BE2C (cell line): ENCODE measurements at regions not wholly inside any gene's neighbourhood (a gene's known extent, or its start where the extent isn't known, plus 50 kb on each side); places are given as distances from the start of the nearest gene placed in this dataset.

Experiments
- DNase-seq: peaks from one replicate; pipeline ENCODE4 v3.0.0-alpha.2; 2020
- H3K27me3 ChIP-seq: fragments of 250-450 bp; sonication (Bioruptor Pico); 2 replicates; pipeline ENCODE4 v1.5.1; 2020; ENCODE audit warnings: mild to moderate bottlenecking
- H3K36me3 ChIP-seq: fragments of 250-450 bp; sonication (Bioruptor Pico); 2 replicates; pipeline ENCODE4 v1.5.1; 2020; ENCODE audit warnings: mild to moderate bottlenecking
- H3K4me1 ChIP-seq: fragments of 250-450 bp; sonication (Bioruptor Pico); 2 replicates; pipeline ENCODE4 v1.5.1; 2020
- H3K4me3 ChIP-seq: 2 replicates; pipeline ENCODE4 v1.5.1; 2011; ENCODE audit warnings: low read depth, low read length
- H3K9me3 ChIP-seq: fragments of 250-450 bp; sonication (Bioruptor Pico); 2 replicates; pipeline ENCODE4 v1.5.1; 2020
- TF ChIP-seq, protein P1 (sequence below): IDR thresholded peaks from 2 replicates; pipeline ENCODE4 v1.5.1; 2012; ENCODE audit warnings: mild to moderate bottlenecking, low read depth, low read length

DNA sequence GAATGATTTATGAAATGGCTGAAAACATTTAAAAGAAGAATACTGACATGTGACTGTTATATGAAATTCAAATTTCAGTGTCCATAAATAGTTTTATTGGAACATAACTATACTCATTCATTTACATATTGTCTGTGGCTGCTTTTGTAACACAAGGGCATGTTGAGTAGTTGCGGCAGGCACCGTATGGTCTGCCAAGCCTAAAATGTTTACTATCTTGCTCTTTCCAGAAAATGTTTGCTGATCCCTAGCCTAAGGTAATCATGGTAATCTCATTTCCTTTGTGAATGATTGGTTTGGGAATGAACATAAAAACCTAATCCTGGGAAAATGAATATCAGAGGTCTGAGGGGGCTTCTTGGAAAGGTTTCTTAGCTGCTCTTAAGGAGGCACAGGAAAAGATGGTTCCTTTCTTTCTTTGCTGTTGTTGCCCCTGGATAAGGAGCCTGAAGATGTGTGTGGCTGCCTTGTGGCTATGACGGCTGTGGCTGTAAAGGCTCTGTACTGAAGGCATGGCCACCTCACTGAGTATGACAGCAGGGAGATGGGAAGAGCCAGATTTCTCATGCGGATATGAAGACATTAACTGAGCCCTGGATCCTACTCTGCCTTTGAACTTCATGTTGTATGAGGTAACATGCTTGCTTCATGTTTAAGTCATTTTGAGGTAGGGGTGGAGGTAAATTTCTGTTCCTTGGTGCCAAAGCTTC lies 419.4 kb upstream of the CLINT1 start:
- H3K36me3 ChIP-seq: no peaks in the 10 kb centered on the region
- no peak overlapping the region for H3K4me3 ChIP-seq
- no peaks in the 10 kb centered on the region for H3K9me3 ChIP-seq
- no peaks in the 10 kb centered on the region for H3K27me3 ChIP-seq
- no peak for DNase-seq
- TF ChIP-seq, protein P1, sequence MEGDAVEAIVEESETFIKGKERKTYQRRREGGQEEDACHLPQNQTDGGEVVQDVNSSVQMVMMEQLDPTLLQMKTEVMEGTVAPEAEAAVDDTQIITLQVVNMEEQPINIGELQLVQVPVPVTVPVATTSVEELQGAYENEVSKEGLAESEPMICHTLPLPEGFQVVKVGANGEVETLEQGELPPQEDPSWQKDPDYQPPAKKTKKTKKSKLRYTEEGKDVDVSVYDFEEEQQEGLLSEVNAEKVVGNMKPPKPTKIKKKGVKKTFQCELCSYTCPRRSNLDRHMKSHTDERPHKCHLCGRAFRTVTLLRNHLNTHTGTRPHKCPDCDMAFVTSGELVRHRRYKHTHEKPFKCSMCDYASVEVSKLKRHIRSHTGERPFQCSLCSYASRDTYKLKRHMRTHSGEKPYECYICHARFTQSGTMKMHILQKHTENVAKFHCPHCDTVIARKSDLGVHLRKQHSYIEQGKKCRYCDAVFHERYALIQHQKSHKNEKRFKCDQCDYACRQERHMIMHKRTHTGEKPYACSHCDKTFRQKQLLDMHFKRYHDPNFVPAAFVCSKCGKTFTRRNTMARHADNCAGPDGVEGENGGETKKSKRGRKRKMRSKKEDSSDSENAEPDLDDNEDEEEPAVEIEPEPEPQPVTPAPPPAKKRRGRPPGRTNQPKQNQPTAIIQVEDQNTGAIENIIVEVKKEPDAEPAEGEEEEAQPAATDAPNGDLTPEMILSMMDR: no peak
- no peaks in the 10 kb centered on the region for H3K4me1 ChIP-seq

DNA sequence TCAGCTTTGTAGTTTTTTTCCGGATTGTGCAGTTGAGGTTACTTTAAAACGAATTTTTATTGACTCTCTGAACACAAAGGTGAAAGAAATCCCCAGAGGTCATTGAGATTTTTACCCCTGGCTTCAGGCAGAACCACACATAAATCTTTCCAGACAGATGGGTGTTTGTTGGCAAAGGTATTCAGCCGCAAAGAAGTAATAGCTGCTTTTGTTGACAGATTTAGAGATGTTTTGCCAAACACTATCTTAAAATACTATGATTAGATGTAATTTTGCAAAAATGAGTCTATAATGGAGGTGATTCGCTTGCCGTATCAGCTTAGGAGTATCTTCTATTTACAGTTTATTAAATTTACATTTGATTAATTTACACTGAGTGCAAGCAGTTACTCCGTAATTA lies 418.3 kb upstream of the CLINT1 start:
- no peaks in the 10 kb centered on the region for H3K4me1 ChIP-seq
- H3K4me3 ChIP-seq: no peak overlapping the region
- no peak for DNase-seq
- TF ChIP-seq, protein P1: no peak
- H3K36me3 ChIP-seq: no peaks in the 10 kb centered on the region
- H3K9me3 ChIP-seq: no peaks in the 10 kb centered on the region
- no peaks in the 10 kb centered on the region; the same call in 1 of the 2 replicates for H3K27me3 ChIP-seq

DNA sequence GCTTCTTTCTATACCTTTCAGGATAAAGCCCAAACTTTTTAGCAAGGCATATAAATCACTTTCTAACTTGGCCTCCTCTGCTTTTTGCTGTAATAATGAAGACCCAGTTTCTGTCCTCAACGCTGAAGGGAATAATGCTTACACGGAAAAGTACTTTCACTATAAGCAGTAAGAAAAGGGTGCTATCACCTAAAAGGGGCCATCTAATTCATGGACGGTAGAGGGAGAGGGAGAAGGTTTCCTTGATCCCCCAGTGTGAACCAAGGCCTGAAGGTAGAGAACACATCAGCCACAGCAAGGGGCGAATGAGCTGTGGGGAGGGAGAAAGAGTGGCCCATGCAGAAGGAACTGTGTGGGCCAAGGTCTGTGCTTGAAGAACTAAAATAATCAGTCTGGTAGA lies 417.7 kb upstream of the CLINT1 start:
- no peak for DNase-seq
- Histone ChIP-seq H3K4me3 (no peak overlapping the region), H3K27me3 (no peaks in the 10 kb centered on the region; the same call in 1 of the 2 replicates), H3K9me3 (no peaks in the 10 kb centered on the region), H3K4me1 (no peaks in the 10 kb centered on the region), H3K36me3 (no peaks in the 10 kb centered on the region)
- TF ChIP-seq, protein P1: no peak

DNA sequence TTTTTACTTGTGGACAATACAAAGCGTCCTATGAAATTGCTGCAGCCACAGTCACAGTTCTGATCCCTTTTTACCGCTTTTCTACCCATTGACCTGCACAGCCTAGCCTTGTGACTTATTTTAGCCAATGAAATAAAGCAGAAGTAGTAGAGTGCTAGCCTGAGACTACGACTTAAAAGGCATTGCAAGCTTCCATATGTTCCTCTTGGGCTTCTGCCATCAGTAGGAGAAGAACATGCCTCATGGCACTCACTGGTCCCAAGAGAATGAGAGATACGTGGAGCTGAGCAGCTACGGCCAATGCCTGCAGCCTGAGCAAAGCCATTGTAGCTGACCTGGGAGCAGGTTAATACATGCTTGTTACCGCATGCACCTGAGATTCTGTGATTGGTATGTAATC lies 416.6 kb upstream of the CLINT1 start:
- H3K4me3 ChIP-seq: no peak overlapping the region
- H3K36me3 ChIP-seq: no peaks in the 10 kb centered on the region
- H3K27me3 ChIP-seq: no peaks in the 10 kb centered on the region; the same call in 1 of the 2 replicates
- H3K4me1 ChIP-seq: no peaks in the 10 kb centered on the region
- H3K9me3 ChIP-seq: no peaks in the 10 kb centered on the region
- DNase-seq: no peak
- TF ChIP-seq, protein P1: no peak

DNA sequence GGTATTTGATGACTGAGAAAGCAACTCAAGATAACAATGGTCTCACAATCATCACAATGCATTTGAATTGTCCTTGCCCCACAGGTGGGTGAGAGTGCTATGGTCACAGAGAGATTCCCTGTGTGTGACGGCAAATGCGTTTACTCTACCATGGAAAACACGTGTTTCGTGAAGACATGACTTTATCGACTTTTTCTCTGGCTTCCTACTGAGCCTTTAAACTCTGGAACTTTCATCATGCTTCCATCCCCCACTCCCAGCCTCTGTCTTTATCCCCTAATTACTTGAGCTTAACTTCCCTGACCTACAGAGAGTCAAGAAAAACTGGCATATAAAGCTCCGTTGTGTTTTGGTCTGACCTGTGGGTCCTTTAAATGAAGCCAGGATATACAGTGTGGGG lies 414.1 kb upstream of the CLINT1 start:
- TF ChIP-seq, protein P1: no peak
- Histone ChIP-seq H3K4me1 (no peaks in the 10 kb centered on the region), H3K36me3 (no peaks in the 10 kb centered on the region), H3K27me3 (no peaks in the 10 kb centered on the region; the same call in 1 of the 2 replicates), H3K4me3 (no peak overlapping the region), H3K9me3 (no peaks in the 10 kb centered on the region)
- no peak for DNase-seq

DNA sequence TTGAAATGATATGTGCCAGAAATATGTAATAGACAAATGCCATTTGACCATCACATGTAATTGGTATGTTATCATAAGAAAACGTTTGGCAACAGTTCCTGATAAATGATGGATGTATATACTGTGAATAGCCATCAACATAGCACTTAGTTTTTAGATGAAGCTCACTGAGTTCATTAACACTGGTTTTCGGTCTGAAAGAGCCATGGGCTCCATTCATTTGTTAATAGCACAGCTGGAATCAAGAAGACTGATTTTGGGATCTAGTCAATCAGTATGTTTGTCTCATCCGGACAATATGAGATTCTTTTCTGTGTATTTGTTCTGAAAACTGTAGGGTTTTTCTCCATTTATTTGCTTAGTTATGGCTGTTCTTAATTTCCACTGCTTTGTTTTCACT lies 413.5 kb upstream of the CLINT1 start:
- H3K4me3 ChIP-seq: no peak overlapping the region
- TF ChIP-seq, protein P1: no peak
- no peaks in the 10 kb centered on the region for H3K36me3 ChIP-seq
- H3K4me1 ChIP-seq: no peaks in the 10 kb centered on the region
- DNase-seq: no peak
- H3K9me3 ChIP-seq: no peaks in the 10 kb centered on the region
- no peaks in the 10 kb centered on the region; the same call in 1 of the 2 replicates for H3K27me3 ChIP-seq
